ENCODE measurements at regions not wholly inside any gene's neighbourhood (a gene's known extent, or its start where the extent isn't known, plus 50 kb on each side); places are given as distances from the start of the nearest gene placed in this dataset.

DNA sequence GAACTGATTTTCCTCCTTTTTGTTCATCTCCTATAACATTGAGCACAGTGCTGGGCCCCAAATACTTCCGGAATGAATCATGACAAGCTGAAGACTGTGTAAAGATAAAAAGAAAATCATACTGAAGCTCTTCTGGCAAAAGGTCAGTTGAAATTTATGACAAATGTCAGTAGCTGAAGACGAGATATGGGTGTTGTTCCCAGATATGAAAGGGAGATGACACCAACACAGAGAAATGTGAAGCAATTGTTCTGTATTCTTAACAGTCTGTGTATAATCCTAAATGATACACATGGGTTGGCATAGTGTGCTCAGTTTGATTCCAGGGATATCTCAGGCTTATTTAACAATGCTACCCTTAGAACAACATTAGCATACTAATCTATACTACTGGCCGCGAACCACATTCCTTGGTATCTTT lies 170.5 kb upstream of the PITX2 start:
- TF ChIP-seq, protein P1, sequence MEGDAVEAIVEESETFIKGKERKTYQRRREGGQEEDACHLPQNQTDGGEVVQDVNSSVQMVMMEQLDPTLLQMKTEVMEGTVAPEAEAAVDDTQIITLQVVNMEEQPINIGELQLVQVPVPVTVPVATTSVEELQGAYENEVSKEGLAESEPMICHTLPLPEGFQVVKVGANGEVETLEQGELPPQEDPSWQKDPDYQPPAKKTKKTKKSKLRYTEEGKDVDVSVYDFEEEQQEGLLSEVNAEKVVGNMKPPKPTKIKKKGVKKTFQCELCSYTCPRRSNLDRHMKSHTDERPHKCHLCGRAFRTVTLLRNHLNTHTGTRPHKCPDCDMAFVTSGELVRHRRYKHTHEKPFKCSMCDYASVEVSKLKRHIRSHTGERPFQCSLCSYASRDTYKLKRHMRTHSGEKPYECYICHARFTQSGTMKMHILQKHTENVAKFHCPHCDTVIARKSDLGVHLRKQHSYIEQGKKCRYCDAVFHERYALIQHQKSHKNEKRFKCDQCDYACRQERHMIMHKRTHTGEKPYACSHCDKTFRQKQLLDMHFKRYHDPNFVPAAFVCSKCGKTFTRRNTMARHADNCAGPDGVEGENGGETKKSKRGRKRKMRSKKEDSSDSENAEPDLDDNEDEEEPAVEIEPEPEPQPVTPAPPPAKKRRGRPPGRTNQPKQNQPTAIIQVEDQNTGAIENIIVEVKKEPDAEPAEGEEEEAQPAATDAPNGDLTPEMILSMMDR (IDR thresholded peaks at IDR 0.05 in 4 of 5, conservative IDR thresholded peaks at IDR 0.05 in 1 of 5): no peak
- TF ChIP-seq POLR2A (IDR thresholded peaks at IDR 0.05): no peak
